ENCODE measurements at regions not wholly inside any gene's neighbourhood (a gene's known extent, or its start where the extent isn't known, plus 50 kb on each side); places are given as distances from the start of the nearest gene placed in this dataset.

GRCh38 chr5:61274511-61274911 is 57.5 kb upstream of the ZSWIM6 start:
- H3K27ac ChIP-seq (ENCODE audit: low read length), result no peak overlapping the region
- ATAC-seq (ENCODE audit: insufficient read depth, low read depth), result no peak
- TF ChIP-seq EZH2 (IDR thresholded peaks at IDR 0.05; ENCODE audit: borderline replicate concordance, low read depth, low read length, severe bottlenecking), result no peak
- TF ChIP-seq, protein P1, sequence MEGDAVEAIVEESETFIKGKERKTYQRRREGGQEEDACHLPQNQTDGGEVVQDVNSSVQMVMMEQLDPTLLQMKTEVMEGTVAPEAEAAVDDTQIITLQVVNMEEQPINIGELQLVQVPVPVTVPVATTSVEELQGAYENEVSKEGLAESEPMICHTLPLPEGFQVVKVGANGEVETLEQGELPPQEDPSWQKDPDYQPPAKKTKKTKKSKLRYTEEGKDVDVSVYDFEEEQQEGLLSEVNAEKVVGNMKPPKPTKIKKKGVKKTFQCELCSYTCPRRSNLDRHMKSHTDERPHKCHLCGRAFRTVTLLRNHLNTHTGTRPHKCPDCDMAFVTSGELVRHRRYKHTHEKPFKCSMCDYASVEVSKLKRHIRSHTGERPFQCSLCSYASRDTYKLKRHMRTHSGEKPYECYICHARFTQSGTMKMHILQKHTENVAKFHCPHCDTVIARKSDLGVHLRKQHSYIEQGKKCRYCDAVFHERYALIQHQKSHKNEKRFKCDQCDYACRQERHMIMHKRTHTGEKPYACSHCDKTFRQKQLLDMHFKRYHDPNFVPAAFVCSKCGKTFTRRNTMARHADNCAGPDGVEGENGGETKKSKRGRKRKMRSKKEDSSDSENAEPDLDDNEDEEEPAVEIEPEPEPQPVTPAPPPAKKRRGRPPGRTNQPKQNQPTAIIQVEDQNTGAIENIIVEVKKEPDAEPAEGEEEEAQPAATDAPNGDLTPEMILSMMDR (IDR thresholded peaks at IDR 0.05; ENCODE audit: borderline replicate concordance, extremely low read depth, low read length, poor library complexity, severe bottlenecking), result no peak
- H3K9me3 ChIP-seq (ENCODE audit: insufficient read depth, low read length, severe bottlenecking), result no peaks in the 10 kb centered on the region
- no peak for DNase-seq
- H3K36me3 ChIP-seq (ENCODE audit: insufficient read depth, low read length), result no peaks in the 10 kb centered on the region
- no peak overlapping the region for H3K4me2 ChIP-seq (ENCODE audit: insufficient read depth, low read length)
- no peak overlapping the region for H3K4me3 ChIP-seq (ENCODE audit: low read depth in 1 of 2, low read length in 2 of 2)
- H3K79me2 ChIP-seq (ENCODE audit: insufficient read depth, low read length), result no peaks in the 10 kb centered on the region
- no peaks in the 10 kb centered on the region; the same call in 1 of the 2 replicates for H3K4me1 ChIP-seq (ENCODE audit: insufficient read depth, low read length)
- H2AFZ ChIP-seq (ENCODE audit: low read depth, low read length), result no peak overlapping the region
- no peaks in the 10 kb centered on the region for H4K20me1 ChIP-seq (ENCODE audit: insufficient read depth, low read length)
- peaks cover 2% of the 10 kb centered on the region for H3K27me3 ChIP-seq (ENCODE audit: insufficient read depth, low read length, poor library complexity)
- H3K9ac ChIP-seq (ENCODE audit: low read depth, low read length), result no peak overlapping the region

DNA sequence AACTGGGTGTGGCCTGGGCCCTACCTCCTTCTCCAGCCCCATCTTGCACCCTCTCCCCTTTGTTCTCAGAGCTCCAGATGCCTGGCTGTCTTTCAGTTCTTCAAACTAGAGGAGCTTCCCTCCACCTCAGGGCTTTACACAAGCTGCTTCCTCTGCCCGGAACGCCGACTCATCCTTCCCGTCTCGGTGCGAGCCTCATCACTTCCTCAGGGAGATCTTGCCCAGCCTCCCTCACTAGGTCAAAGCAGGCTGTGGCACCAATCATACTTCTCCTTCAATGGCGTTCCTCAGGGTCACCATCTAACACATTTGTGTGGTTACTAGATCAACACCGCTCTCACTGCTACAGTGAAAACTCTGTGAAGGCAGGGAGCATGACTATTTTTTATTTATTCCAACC is 56.2 kb upstream of the ZSWIM6 start:
- no peaks in the 10 kb centered on the region; the same call in 1 of the 2 replicates for H3K4me1 ChIP-seq (ENCODE audit: insufficient read depth, low read length)
- peaks cover 2% of the 10 kb centered on the region for H3K27me3 ChIP-seq (ENCODE audit: insufficient read depth, low read length, poor library complexity)

GRCh38 chr5:61277190-61277589 is 54.9 kb upstream of the ZSWIM6 start:
- H3K4me1 ChIP-seq (ENCODE audit: insufficient read depth, low read length), result no peaks in the 10 kb centered on the region; the same call in 1 of the 2 replicates
- no peak overlapping the region for H3K4me3 ChIP-seq (ENCODE audit: low read depth in 1 of 2, low read length in 2 of 2)
- ATAC-seq (ENCODE audit: insufficient read depth, low read depth) (peak; percentile 64), DNase-seq (no peak)
- no peaks in the 10 kb centered on the region for H4K20me1 ChIP-seq (ENCODE audit: insufficient read depth, low read length)
- H3K9ac ChIP-seq (ENCODE audit: low read depth, low read length), result no peak overlapping the region
- no peak for TF ChIP-seq EZH2 (IDR thresholded peaks at IDR 0.05; ENCODE audit: borderline replicate concordance, low read depth, low read length, severe bottlenecking)
- TF ChIP-seq, protein P1 (IDR thresholded peaks at IDR 0.05; ENCODE audit: borderline replicate concordance, extremely low read depth, low read length, poor library complexity, severe bottlenecking), result no peak
- H3K9me3 ChIP-seq (ENCODE audit: insufficient read depth, low read length, severe bottlenecking), result no peaks in the 10 kb centered on the region
- H3K4me2 ChIP-seq (ENCODE audit: insufficient read depth, low read length), result no peak overlapping the region
- peaks cover 2% of the 10 kb centered on the region for H3K27me3 ChIP-seq (ENCODE audit: insufficient read depth, low read length, poor library complexity)
- H3K79me2 ChIP-seq (ENCODE audit: insufficient read depth, low read length), result no peaks in the 10 kb centered on the region
- H3K36me3 ChIP-seq (ENCODE audit: insufficient read depth, low read length), result no peaks in the 10 kb centered on the region
- H3K27ac ChIP-seq (ENCODE audit: low read length), result no peak overlapping the region
- H2AFZ ChIP-seq (ENCODE audit: low read depth, low read length), result peak overlapping the region; percentile 15; the same call in 1 of the 2 replicates

More for the DNA sequence above, 56.2 kb upstream of the ZSWIM6 start:
- TF ChIP-seq, protein P1 (IDR thresholded peaks at IDR 0.05; ENCODE audit: borderline replicate concordance, extremely low read depth, low read length, poor library complexity, severe bottlenecking), result no peak
- no peak for TF ChIP-seq EZH2 (IDR thresholded peaks at IDR 0.05; ENCODE audit: borderline replicate concordance, low read depth, low read length, severe bottlenecking)
- Histone ChIP-seq H2AFZ (ENCODE audit: low read depth, low read length) (no peak overlapping the region), H3K27ac (ENCODE audit: low read length) (no peak overlapping the region), H3K36me3 (ENCODE audit: insufficient read depth, low read length) (no peaks in the 10 kb centered on the region), H3K79me2 (ENCODE audit: insufficient read depth, low read length) (no peaks in the 10 kb centered on the region), H4K20me1 (ENCODE audit: insufficient read depth, low read length) (no peaks in the 10 kb centered on the region), H3K9ac (ENCODE audit: low read depth, low read length) (no peak overlapping the region), H3K9me3 (ENCODE audit: insufficient read depth, low read length, severe bottlenecking) (no peaks in the 10 kb centered on the region), H3K4me2 (ENCODE audit: insufficient read depth, low read length) (no peak overlapping the region), H3K4me3 (ENCODE audit: low read depth in 1 of 2, low read length in 2 of 2) (no peak overlapping the region)
- ATAC-seq (ENCODE audit: insufficient read depth, low read depth) (no peak), DNase-seq (no peak)

All from DND-41 (cell line).